CD4-positive, alpha-beta T cell (primary cell): ENCODE measurements at regions not wholly inside any gene's neighbourhood (a gene's known extent, or its start where the extent isn't known, plus 50 kb on each side); places are given as distances from the start of the nearest gene placed in this dataset.

ENCODE experiments used
- ATAC-seq: fragments of 200-7000 bp; cut with Tn5 transposase; one replicate; pipeline ENCODE4 v1.10.0; 2022; ENCODE audit warnings: mild to moderate bottlenecking; ENCODE audit not compliant: poor library complexity
- CTCF ChIA-PET: fragments of 350-600 bp; sonication (Branson Sonifier 250); formaldehyde crosslinking; loops from one replicate; lab custom pipeline; 2021; ENCODE audit warnings: antibody characterized with exemption, inconsistent platforms; lab: Charles Lee
- POLR2A ChIA-PET: fragments of 350-600 bp; sonication (Branson Sonifier 250); formaldehyde crosslinking; loops from one replicate; lab custom pipeline; 2021; ENCODE audit warnings: antibody characterized with exemption, inconsistent platforms; lab: Charles Lee
- DNase-seq, 14 experiments: peaks; one replicate each; pipeline ENCODE4 v3.0.0-alpha.2; 2013 to 2020; ENCODE audit warnings: mixed read lengths in 2 of 14
- H3K27ac ChIP-seq, 2 donors: one replicate each; pipeline versions ENCODE4 v1.5.1 to v1.7.0; 2013; ENCODE audit warnings: low read length in 2 of 2, low read depth in 1 of 2, mild to moderate bottlenecking in 1 of 2
- H3K27me3 ChIP-seq, 2 experiments: 1 replicate in 1 of 2; 2 replicates in 1 of 2; pipeline versions ENCODE4 v1.6.1 to v1.7.0; 2013; ENCODE audit warnings: low read length in 2 of 2, control low read depth in 1 of 2, mild to moderate bottlenecking in 1 of 2, moderate library complexity in 1 of 2; ENCODE audit not compliant: insufficient read depth in 2 of 2, control insufficient read depth in 1 of 2
- H3K36me3 ChIP-seq: one replicate; pipeline ENCODE4 v1.6.1; 2013; ENCODE audit warnings: low read length, control low read depth; ENCODE audit not compliant: insufficient read depth
- H3K4me1 ChIP-seq: one replicate; pipeline ENCODE4 v1.6.1; 2013; ENCODE audit warnings: low read length, control low read depth; ENCODE audit not compliant: insufficient read depth
- H3K4me3 ChIP-seq: one replicate; pipeline ENCODE4 v1.5.1; 2013; ENCODE audit warnings: mild to moderate bottlenecking, low read length, moderate library complexity
- H3K9me3 ChIP-seq, 2 experiments: 1 replicate in 1 of 2; 2 replicates in 1 of 2; pipeline versions ENCODE4 v1.6.1 to v1.7.0; 2013; ENCODE audit warnings: low read length in 2 of 2, mild to moderate bottlenecking in 2 of 2, control low read depth in 1 of 2, moderate library complexity in 1 of 2; ENCODE audit not compliant: control insufficient read depth in 1 of 2, insufficient read depth in 1 of 2
- H3K27ac Mint-ChIP-seq: one replicate; pipeline ENCODE4 v1.8.0; 2020; ENCODE audit warnings: mixed read lengths
- H3K27me3 Mint-ChIP-seq: one replicate; pipeline ENCODE4 v1.8.0; 2021; ENCODE audit warnings: mixed read lengths
- H3K36me3 Mint-ChIP-seq: one replicate; pipeline ENCODE4 v1.8.0; 2021; ENCODE audit warnings: low read depth, mixed read lengths
- H3K4me1 Mint-ChIP-seq: one replicate; pipeline ENCODE4 v1.8.0; 2021; ENCODE audit warnings: low read depth, mixed read lengths
- H3K4me3 Mint-ChIP-seq: one replicate; pipeline ENCODE4 v1.8.0; 2020; ENCODE audit warnings: mild to moderate bottlenecking, mixed read lengths
- H3K9me3 Mint-ChIP-seq: one replicate; pipeline ENCODE4 v1.8.0; 2020; ENCODE audit warnings: mixed read lengths
- intact Hi-C, 2 experiments: fragments of 100-400 bp; cut with DNase I in 1 of 2; cut with micrococcal nuclease in 1 of 2; formaldehyde crosslinking; loops; one replicate each; pipeline versions ENCODE4 v1.15.1 to v1.9.0; 2023 to 2025; cut with DNase I, micrococcal nuclease
- TF ChIP-seq, protein P1 (sequence below): fragments of 200-600 bp; IDR thresholded peaks from one replicate; pipeline ENCODE4 v1.8.0; 2022; ENCODE audit warnings: antibody characterized with exemption, mild to moderate bottlenecking

DNA sequence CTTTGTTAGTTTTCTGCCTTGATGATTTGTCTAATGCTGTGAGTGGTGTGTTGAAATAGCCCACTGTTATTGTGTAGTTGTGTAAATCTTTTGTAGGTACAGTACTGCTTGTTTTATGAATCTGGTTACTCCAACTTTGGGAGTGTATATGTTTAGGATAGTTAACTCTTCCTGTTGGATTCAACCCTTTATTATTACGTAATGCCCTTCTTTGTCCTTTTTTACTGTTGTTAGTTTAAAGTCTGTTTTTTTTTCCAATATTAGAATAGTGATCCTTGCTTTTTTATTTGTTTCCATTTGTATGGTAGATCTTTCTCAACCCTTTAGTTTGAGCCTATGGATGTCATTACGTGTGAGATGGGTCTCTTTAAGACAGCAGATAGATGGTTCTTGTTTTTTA is 261.5 kb upstream of the CDH2 start:
- Mint-ChIP-seq H3K27ac (no peak overlapping the region), H3K27me3 (no peaks in the 10 kb centered on the region), H3K4me3 (no peak overlapping the region), H3K36me3 (no peaks in the 10 kb centered on the region), H3K9me3 (peaks cover 10% of the 10 kb centered on the region), H3K4me1 (no peaks in the 10 kb centered on the region)
- Histone ChIP-seq H3K27ac (no peak overlapping the region), H3K4me1 (no peaks in the 10 kb centered on the region), H3K27me3 (no peaks in the 10 kb centered on the region), H3K9me3 (peaks cover 8 to 13% of the 10 kb centered on the region in 2 experiments), H3K36me3 (no peaks in the 10 kb centered on the region), H3K4me3 (no peak overlapping the region)
- ATAC-seq = no peak
- intact Hi-C loops = no loop called here
- ChIA-PET POLR2A (no interaction called here), CTCF (no interaction called here)
- TF ChIP-seq, protein P1, sequence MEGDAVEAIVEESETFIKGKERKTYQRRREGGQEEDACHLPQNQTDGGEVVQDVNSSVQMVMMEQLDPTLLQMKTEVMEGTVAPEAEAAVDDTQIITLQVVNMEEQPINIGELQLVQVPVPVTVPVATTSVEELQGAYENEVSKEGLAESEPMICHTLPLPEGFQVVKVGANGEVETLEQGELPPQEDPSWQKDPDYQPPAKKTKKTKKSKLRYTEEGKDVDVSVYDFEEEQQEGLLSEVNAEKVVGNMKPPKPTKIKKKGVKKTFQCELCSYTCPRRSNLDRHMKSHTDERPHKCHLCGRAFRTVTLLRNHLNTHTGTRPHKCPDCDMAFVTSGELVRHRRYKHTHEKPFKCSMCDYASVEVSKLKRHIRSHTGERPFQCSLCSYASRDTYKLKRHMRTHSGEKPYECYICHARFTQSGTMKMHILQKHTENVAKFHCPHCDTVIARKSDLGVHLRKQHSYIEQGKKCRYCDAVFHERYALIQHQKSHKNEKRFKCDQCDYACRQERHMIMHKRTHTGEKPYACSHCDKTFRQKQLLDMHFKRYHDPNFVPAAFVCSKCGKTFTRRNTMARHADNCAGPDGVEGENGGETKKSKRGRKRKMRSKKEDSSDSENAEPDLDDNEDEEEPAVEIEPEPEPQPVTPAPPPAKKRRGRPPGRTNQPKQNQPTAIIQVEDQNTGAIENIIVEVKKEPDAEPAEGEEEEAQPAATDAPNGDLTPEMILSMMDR = no peak
- DNase-seq = no peak

DNA sequence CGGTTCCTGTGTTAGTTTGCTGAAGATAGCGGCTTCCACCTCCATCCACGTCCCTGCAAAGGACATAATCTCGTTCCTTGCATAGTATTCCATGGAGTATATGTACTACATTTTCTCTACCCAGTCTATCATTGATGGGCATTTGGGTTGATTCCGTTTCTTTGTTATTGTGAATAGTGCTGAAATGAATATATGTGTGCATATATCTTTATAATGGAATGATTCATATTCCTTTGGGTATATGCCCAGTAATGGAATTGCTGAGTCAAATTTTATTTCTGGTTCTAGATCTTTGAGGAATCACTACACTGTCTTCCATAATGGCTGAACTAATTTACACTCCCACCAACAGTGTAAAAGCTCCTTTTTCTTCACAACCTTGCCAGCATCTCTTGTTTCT is 255.4 kb upstream of the CDH2 start:
- Mint-ChIP-seq H3K27me3 (no peaks in the 10 kb centered on the region), H3K27ac (no peak overlapping the region), H3K36me3 (no peaks in the 10 kb centered on the region), H3K9me3 (peaks cover 8% of the 10 kb centered on the region), H3K4me3 (no peak overlapping the region), H3K4me1 (no peaks in the 10 kb centered on the region)
- DNase-seq (no peak), ATAC-seq (no peak)
- H3K27me3 ChIP-seq = no peaks in the 10 kb centered on the region
- H3K27ac ChIP-seq = no peak overlapping the region
- CTCF ChIA-PET = no interaction called here
- H3K9me3 ChIP-seq = no peaks in the 10 kb centered on the region
- TF ChIP-seq, protein P1 = no peak
- intact Hi-C loops = no loop called here
- POLR2A ChIA-PET = no interaction called here
- H3K4me3 ChIP-seq = no peak overlapping the region
- H3K4me1 ChIP-seq = no peaks in the 10 kb centered on the region
- no peaks in the 10 kb centered on the region for H3K36me3 ChIP-seq

DNA sequence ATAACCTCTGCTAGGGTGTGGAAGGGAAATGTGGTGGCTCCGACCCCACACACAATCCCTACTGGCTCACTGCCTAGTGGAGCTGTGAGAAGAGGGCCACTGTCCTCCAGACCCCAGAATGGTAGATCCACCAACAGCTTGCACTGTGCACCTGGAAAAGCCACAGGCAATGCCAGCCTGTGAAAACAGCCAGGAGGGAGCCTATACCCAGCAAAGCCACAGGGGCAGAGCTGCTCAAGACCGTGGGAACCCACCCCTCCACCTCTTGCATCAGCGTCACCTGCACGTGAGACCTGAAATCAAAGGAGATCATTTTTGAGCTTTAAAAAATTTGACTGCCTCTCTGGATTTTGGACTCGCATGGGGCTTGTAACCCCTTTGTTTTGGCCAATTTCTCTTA is 249.0 kb upstream of the CDH2 start:
- Mint-ChIP-seq H3K36me3 (no peaks in the 10 kb centered on the region), H3K4me3 (no peak overlapping the region), H3K27ac (no peak overlapping the region), H3K4me1 (no peaks in the 10 kb centered on the region), H3K27me3 (no peaks in the 10 kb centered on the region), H3K9me3 (peaks cover 15% of the 10 kb centered on the region)
- H3K27me3 ChIP-seq = no peaks in the 10 kb centered on the region
- H3K36me3 ChIP-seq = no peaks in the 10 kb centered on the region
- ATAC-seq (no peak), DNase-seq (no peak)
- H3K27ac ChIP-seq = no peak overlapping the region
- TF ChIP-seq, protein P1 = no peak
- ChIA-PET POLR2A (no interaction called here), CTCF (no interaction called here)
- H3K9me3 ChIP-seq = peaks cover 4 to 7% of the 10 kb centered on the region in 2 experiments
- intact Hi-C loops = loop anchor here in 1 of 2 experiments (10.0 kb wide), 1 partner anchor 61 kb away; no protein-coding TSS in a partner anchor
- no peak overlapping the region for H3K4me3 ChIP-seq
- no peaks in the 10 kb centered on the region for H3K4me1 ChIP-seq
